Astrocyte of the cerebellum (primary cell): ENCODE measurements at regions not wholly inside any gene's neighbourhood (a gene's known extent, or its start where the extent isn't known, plus 50 kb on each side); places are given as distances from the start of the nearest gene placed in this dataset.
A peak's percentile ranks its signal among the peaks of the same experiment; 100 is the strongest.

Experiments
- DNase-seq: peaks from one replicate; pipeline ENCODE4 v3.0.0-alpha.2; 2011; ENCODE audit warnings: low read depth
- H3K4me3 ChIP-seq: 2 replicates; pipeline ENCODE4 v1.5.1; 2011; ENCODE audit warnings: mild to moderate bottlenecking, low read depth, low read length, moderate library complexity
- in situ Hi-C: cut with HindIII; loops from 2 replicates; pipeline ENCODE4 v1.10.0; 2017; ENCODE audit warnings: low sequenced_read_pairs
- TF ChIP-seq, protein P1 (sequence below): IDR thresholded peaks from 2 replicates; pipeline ENCODE4 v1.5.1; 2012; ENCODE audit warnings: low read length, low read depth, moderate library complexity, mild to moderate bottlenecking; ENCODE audit errors: missing control alignments

GRCh38 chr6:121999456-122000065 lies 399.9 kb upstream of the HSF2 start:
- H3K4me3 ChIP-seq, result no peak overlapping the region
- in situ Hi-C loops, result no loop called here
- no peak for DNase-seq
- TF ChIP-seq, protein P1, sequence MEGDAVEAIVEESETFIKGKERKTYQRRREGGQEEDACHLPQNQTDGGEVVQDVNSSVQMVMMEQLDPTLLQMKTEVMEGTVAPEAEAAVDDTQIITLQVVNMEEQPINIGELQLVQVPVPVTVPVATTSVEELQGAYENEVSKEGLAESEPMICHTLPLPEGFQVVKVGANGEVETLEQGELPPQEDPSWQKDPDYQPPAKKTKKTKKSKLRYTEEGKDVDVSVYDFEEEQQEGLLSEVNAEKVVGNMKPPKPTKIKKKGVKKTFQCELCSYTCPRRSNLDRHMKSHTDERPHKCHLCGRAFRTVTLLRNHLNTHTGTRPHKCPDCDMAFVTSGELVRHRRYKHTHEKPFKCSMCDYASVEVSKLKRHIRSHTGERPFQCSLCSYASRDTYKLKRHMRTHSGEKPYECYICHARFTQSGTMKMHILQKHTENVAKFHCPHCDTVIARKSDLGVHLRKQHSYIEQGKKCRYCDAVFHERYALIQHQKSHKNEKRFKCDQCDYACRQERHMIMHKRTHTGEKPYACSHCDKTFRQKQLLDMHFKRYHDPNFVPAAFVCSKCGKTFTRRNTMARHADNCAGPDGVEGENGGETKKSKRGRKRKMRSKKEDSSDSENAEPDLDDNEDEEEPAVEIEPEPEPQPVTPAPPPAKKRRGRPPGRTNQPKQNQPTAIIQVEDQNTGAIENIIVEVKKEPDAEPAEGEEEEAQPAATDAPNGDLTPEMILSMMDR, result no peak

DNA sequence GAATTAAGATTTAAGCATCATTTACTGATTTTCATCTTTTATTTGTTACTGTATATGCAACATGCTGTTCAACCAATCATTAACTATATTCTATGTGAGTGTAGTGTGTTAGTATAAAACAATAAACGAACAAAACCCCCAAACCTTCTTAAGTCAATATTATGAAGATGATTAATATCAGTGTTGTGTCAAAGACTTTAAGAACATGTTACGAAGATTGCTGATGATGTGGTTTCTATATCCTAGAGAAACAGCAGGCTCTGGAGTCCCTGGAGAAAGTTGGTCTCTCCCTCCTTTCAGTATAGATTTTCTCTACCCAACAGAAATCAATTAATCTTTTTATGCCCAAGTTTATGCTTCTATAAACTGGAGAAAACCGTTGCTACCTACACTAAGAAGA lies 393.8 kb upstream of the HSF2 start:
- in situ Hi-C loops, result no loop called here

DNA sequence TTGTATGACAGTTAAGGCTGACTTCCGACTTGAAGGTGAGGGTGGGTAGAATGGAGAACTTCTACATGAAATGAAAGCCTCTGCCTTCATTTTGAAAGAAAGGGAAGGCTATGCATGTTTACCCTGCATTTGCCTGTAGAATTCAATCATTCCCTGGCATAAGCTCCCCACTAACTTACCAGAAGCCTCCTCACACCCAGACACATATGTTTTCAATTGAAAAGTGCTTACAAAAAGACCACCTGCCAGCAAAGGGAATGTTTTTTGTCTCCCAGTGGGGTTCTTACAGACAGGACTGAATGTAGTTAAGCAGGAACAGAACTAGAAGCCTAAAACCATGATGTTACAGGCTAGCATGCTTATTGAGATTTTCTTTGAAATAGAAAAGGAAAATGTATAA lies 392.1 kb upstream of the HSF2 start:
- H3K4me3 ChIP-seq, result no peak overlapping the region
- in situ Hi-C loops, result no loop called here
- DNase-seq, result peak; percentile 91
- TF ChIP-seq, protein P1, result no peak

More for the DNA sequence above, 393.8 kb upstream of the HSF2 start:
- TF ChIP-seq, protein P1, result no peak
- H3K4me3 ChIP-seq, result no peak overlapping the region
- no peak for DNase-seq

DNA sequence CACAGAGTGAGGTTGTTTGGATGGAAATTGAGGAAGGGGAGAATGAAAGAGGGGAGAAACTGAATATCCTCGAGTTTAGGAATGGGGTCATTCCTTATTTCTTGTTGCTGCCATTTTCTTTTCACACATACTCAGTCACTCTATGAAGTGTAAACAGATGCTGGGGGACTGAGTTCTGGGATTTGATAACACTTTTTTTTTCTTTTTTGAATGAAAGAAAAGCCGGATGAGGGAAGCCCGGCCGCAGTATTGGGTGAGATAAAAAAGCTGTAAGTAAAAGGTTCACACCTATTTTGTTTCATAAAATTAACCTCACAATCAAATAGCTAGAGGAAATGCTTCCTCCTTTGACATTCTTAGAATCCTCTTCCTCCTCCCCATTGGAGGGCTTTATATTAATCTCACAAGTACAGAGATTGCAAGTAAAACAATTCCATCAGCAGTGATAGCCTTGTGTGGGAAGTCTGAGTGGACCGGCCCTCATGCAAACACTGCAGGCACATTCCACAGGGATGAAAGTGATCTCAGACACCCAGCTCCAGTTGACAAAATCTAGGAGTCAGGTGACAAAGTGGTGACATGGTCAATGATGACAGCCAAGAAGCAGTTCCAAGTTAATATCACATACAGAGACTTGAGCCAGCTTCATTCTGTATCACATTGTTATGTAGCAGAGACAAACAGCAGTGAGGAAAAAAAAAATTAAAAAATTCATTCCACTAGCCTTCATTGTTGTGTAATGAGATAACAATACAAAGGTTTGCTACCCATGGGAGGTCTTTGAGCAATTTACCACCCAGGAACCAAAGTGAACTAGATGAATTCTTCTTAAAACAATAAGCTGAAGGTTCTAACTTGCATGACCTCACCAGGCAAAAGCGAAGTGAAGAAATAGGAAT lies 391.1 kb upstream of the HSF2 start:
- DNase-seq, result peak; percentile 68
- TF ChIP-seq, protein P1, result no peak
- H3K4me3 ChIP-seq, result no peak overlapping the region
- in situ Hi-C loops, result no loop called here

DNA sequence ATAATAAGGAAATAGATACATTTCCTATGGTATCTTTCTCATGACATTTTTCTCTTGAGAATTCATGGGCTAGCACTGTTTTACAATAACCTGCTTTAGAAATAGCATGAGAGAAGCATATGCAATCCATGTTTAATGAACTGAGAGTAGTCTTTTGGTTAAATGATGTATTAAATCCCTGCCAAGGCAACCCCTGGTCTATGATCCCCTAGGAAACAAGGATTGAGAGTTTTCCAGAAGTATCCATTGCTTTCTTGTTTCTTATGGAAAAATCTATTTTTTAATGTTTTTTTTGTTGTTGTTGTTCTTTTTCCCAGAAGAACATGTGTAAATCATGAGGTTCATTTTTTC lies 390.5 kb upstream of the HSF2 start:
- in situ Hi-C loops, result no loop called here
- no peak overlapping the region for H3K4me3 ChIP-seq
- DNase-seq, result no peak
- TF ChIP-seq, protein P1, result no peak

GRCh38 chr6:122012578-122012977 lies 386.9 kb upstream of the HSF2 start:
- TF ChIP-seq, protein P1, result no peak
- in situ Hi-C loops, result no loop called here
- no peak overlapping the region for H3K4me3 ChIP-seq
- DNase-seq, result peak; percentile 58
